ENCODE measurements at regions not wholly inside any gene's neighbourhood (a gene's known extent, or its start where the extent isn't known, plus 50 kb on each side); places are given as distances from the start of the nearest gene placed in this dataset.
"Not testable (repeated sequence)": the region's sequence is repeated elsewhere in the genome, so short reads cannot be mapped to it uniquely, and the experiment has no call there.

DNA sequence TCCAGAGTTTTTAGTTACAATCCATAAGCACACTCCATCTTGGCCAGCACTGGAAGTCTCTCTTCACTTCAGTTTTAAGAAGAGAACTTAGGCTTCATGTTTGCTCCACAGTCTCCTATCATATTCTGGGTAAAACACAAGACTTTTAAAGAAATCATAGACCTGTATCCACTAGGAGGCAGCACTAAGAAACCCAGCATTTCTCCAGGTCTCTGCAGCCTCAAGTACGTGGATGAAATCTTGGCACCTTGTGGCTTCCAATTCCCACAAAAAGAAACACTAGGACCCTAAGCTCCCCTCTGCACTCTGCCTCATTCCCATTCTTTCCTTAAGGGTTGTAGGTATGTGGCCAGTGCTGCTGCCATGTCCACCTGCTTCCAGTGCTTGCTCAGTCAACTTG lies 367.3 kb upstream of the CASK start:
- no peak for DNase-seq (ENCODE audit: low read depth in 2 of 2)

- DNase-seq (ENCODE audit: low read depth in 2 of 2): no peak
Measured at GRCh38 chrX:42289492-42290385, 366.4 kb upstream of the CASK start.

- not testable (repeated sequence) for DNase-seq (ENCODE audit: low read depth in 2 of 2)
Measured at GRCh38 chrX:42285681-42286080, 362.3 kb upstream of the CASK start.

DNA sequence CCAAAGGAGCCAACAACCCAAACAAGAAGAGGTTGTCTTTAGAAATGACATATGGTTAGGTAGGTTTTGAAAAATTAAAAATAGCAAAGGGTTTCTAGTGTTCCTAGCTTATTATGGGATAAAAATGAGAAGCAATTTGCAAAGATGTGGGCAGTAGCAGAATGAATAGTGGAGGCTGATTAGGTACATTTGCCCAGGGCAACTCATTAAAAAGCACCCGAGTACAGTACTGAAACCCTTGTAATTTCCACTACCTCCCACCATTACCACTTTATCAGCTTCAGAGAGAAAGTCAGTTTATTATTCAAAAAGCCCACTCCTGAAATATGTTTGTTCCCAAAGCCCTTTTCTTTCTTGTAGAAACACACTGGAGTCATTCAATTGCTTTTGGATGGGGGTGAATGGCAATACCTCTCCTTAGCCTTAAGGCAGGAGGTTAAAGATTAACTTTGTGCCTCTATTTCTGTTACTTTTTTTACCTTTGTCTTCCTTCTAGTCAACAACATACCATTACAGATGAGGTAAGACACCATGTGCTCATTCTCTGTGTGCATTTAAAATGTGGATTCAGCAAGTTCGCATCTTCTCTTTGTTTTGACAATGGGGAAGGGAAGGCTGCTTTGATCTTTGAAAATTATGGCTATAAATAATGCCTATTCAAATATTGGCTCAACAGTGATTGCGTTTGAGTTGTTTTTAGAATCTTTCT lies 353.8 kb upstream of the CASK start:
- DNase-seq (ENCODE audit: low read depth in 2 of 2): no peak

- DNase-seq (ENCODE audit: low read depth in 2 of 2): no peak
Measured at GRCh38 chrX:42274151-42274550, 350.8 kb upstream of the CASK start.

DNA sequence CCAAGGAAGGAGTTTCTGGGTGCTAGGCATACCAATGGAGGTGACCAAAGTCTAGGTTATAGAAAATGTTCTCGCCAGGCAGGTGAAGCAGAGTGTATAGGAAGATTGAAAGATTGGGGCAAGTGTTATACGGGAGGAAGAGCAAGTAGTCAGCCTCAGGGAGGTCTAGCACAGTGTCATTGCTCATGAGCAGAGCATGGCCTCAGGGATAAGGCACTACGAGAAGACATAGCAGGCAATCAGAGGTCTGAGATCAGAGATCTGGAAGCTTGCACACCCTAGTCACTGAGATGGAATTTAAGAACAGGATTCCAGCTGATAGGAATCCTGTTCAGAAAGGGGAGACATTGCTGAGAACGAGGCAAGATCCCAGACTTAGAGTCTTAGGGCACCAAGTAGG lies 350.0 kb upstream of the CASK start:
- DNase-seq (ENCODE audit: low read depth in 2 of 2): no peak

DNA sequence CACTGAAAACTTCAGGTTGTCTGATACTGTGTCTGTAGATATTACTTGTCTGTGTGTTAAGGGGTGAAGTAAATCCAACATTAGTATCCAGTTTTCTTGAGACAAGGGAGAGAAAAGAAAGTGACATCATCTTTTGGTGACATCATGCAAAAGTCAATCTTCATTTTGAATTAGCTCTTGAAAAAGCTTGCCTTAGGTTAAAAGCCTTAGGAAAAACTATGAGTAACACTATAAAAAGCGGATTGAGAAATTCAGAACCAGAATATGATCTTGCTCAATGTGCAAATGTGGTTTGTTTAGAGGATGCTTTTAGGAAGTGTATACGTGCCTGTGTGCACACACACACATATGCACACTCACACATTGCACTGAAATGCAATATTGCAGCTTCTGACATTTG lies 345.8 kb upstream of the CASK start:
- peak; percentile 31 to 34 for DNase-seq (ENCODE audit: low read depth in 2 of 2)

DNA sequence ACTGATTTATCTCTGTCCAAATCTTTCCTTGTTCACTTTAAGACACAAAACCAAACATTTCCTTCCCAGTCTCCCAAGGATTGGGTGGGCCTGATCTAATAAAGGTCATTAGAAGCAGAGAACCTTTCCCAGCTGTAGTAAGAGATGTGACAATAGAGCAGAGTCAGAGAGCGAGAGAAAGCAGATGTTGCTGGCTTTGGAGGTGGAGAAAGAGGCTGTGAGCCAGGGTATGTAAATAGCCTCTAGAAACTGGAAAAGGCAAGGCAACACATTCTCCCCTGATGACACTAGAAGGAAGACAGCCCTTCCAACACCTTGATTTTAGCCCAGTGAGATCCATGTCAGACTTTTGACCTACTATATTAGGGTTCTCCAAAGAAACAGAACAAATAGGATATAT lies 337.5 kb upstream of the CASK start:
- DNase-seq (ENCODE audit: low read depth in 2 of 2): no peak

- no peak for DNase-seq (ENCODE audit: low read depth in 2 of 2)
Measured at GRCh38 chrX:42248226-42248625, 324.9 kb upstream of the CASK start.

- DNase-seq (ENCODE audit: low read depth in 2 of 2): no peak
Measured at GRCh38 chrX:42247241-42247640, 323.9 kb upstream of the CASK start.

GRCh38 chrX:42246814-42247213 lies 323.5 kb upstream of the CASK start:
- no peak for DNase-seq (ENCODE audit: low read depth in 2 of 2)

DNA sequence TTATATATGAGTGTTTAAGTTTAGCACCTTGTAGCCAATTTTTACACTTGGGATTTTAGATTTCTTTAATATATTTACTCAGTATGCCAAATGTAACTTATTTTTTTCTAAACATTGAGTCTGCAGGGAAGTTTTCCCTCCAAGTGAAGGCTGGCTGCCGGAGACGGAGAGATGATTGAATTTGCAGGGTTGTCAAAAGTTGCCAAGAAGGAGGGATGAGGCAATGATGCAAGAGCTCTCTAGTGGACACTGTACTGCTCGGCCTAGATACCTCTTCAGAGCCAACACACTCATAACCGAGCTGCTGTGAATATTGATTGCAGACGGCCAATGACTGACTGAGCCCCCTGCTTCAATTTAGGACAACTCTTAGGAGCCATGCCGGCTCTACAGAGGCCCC lies 318.6 kb upstream of the CASK start:
- no peak for DNase-seq (ENCODE audit: low read depth in 2 of 2)

- DNase-seq (ENCODE audit: low read depth in 2 of 2): no peak
Measured at GRCh38 chrX:42241421-42241820, 318.1 kb upstream of the CASK start.

DNA sequence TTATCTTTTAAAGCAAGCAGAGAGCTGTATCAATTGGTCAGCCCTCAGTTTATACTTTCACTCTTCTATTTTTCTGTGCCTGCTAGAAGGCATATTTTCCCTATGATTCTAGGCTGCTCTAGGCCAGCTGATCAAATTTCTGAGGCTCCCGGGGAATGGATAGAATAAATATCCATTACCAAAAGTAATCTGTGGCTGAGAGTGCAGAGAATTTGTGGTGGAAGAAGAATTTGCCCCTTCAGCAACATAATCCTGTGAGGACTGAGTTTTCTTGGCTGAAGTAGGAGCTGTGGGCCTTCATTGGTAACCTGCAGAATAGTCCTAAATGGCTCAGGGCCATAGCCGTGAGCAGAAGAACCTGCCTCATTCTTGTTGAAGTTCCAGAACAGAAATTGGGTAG lies 314.6 kb upstream of the CASK start:
- no peak for DNase-seq (ENCODE audit: low read depth in 2 of 2)

GRCh38 chrX:42229533-42229932 lies 306.2 kb upstream of the CASK start:
- no peak for DNase-seq (ENCODE audit: low read depth in 2 of 2)

- no peak for DNase-seq (ENCODE audit: low read depth in 2 of 2)
Measured at GRCh38 chrX:42220666-42221065, 297.3 kb upstream of the CASK start.

DNA sequence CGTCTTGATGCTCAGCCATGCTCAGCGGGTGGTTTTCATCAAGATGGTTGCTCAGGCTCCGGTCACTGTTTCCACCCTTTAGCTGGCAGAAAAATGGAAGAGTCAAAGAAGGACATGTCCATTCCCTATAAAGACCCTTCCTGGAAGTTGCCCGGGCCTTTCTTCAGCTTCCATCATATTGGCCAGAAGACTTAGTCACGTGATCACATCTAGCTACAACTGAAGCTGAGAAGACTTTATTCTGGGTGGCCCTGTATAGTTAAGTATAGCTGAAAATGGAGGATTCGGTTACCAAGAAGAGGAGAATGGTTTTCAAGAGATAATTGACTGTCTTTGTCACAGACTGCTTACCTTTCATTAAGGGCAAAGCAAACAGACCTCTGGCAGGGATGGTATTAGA lies 296.7 kb upstream of the CASK start:
- DNase-seq (ENCODE audit: low read depth in 2 of 2): no peak

DNA sequence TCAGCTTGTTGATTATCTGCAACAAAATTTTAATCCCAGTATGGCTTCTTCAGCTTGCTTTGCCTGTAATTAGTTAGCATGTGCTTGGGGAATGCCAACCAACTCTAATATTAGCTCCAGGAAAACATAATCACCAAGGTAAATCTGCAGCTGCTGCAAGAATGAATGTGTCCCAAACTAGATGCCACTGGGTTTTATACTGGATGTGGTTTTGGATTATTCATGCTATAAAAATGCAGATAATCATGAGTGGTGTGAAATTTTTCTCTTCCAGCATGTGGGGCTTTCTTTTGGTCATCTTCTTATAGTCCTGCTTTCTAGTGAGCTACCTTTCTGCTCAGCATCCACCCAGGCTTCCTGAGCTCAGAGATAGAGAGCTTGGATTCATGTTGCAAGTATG lies 295.9 kb upstream of the CASK start:
- no peak for DNase-seq (ENCODE audit: low read depth in 2 of 2)

DNA sequence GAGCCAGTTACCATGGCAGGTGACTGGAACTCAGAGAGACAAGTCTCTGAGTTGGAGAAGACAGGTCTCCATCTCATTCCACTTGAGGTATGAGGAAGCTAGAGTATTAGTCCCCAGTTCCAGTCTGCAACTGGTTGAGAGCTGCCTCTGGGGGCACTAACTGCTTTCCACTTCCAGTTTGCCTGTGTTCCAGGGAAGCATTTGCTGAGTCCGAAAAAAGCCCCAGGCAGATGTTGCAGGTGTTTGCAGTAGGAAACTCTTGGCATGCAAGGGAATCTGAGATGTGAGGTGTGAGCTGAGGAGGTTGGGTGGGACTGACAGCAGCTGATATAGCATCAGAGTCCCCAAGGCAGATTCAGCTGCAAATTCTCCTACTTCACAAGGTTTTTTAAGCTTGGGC lies 272.2 kb upstream of the CASK start:
- DNase-seq (ENCODE audit: low read depth in 2 of 2): no peak

DNA sequence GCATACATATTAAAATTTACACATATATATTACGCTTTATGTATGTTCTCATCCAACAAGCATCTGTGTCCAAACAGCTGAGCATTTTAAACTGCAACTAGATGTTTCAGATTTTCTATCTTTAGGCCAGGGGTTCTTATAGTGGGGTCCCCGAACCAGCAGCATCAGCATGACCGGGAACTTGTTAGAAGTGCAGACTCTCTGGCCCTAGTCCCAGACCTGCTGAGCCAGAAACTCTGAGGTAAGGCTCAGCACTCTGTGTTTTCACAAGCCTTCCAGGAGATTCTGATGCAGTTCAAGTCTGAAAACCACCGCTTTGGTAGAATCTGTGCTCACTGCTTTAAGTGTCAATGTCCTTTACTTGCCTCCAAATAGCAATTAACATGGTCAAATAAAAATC lies 266.2 kb upstream of the CASK start:
- no peak for DNase-seq (ENCODE audit: low read depth in 2 of 2)

DNA sequence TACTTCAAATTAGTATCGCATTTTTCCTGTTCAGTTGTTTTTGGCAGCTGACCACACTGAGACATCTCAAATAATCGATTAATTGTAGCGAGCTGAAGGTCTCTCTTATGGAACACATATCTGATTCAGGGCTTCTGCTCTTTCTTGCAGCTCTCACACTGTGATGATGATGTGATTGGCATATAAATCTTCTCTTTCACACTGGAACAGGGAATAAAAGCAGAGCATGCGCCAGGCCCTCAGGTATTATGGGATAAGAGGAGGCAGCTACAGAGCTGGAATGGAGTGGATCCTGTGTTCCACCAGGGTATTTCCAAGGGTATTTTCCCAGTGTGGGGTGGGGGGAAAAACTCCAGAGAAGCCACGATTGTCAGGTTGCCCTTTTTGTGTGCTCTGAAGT lies 265.4 kb upstream of the CASK start:
- no peak for DNase-seq (ENCODE audit: low read depth in 2 of 2)

DNA sequence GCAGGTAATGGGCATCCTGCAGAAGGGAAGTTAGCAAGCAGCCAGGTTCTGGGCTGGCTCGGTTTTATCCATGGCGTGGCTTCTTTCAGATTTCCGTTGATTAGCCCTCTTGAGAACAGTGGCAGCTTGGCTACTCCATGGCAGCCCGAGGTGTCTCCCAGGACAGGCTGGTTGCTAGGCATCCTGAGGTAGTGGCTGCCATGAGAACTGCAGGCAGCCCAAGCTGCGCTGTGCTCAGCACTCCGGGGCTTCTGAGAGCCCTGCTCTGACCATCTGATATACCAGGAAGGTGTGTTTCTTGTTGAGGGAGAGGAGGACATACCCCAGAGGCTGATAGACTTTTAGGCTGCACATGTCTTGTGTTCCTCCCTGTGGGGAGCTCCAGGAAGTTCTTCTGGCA lies 253.4 kb upstream of the CASK start:
- DNase-seq (ENCODE audit: low read depth in 2 of 2): no peak

DNA sequence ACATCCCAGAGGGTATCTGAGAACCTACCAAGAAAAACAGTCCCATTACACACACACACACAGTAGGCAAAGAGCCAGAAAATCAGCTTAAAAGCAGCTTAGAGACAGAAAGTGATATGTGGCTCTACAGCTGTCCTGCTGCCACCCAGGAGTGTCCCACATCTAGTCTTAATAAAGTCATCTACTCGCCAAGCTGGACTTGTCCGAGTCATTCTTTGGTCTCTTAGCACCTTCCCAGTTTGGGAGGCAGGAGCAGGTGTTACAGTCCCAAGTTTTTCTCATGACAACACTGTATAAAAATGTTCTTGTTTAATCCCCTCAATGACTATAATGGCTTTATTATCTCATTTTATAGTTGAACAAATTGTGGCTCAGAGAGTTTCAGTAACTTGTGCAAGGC lies 252.5 kb upstream of the CASK start:
- no peak for DNase-seq (ENCODE audit: low read depth in 2 of 2)

Measured in fibroblast of skin of left biceps (primary cell).